Ovary (tissue), 7 donors: ENCODE measurements at regions not wholly inside any gene's neighbourhood (a gene's known extent, or its start where the extent isn't known, plus 50 kb on each side); places are given as distances from the start of the nearest gene placed in this dataset.

Experiments
- DNase-seq, 5 donors: peaks; one replicate each; pipeline ENCODE4 v3.0.0-alpha.2; 2019 to 2020
- H3K27ac ChIP-seq, 2 donors: fragments of 200-600 bp; one replicate each; pipeline versions ENCODE4 v1.5.1 to v1.8.0; 2019 to 2022
- H3K27me3 ChIP-seq: fragments of 200-600 bp; one replicate; pipeline ENCODE4 v1.8.0; 2022
- H3K36me3 ChIP-seq: fragments of 200-600 bp; sonication (generic); one replicate; pipeline ENCODE4 v1.5.1; 2019
- H3K4me1 ChIP-seq: one replicate; pipeline ENCODE4 v1.8.1; 2013; ENCODE audit warnings: mild to moderate bottlenecking, moderate library complexity; ENCODE audit not compliant: insufficient read depth
- H3K4me3 ChIP-seq: fragments of 200-600 bp; sonication (generic); one replicate; pipeline ENCODE4 v1.5.1; 2017
- H3K9me3 ChIP-seq, 2 donors: fragments of 200-600 bp in 1 of 2; sonication (generic) in 1 of 2; one replicate each; pipeline versions ENCODE4 v1.5.1 to v1.8.1; 2013 to 2019; ENCODE audit warnings: mild to moderate bottlenecking in 1 of 2, moderate library complexity in 1 of 2
- CTCF ChIP-seq, 3 donors: fragments of 450-650 bp in 2 of 3; fragments of 200-600 bp in 1 of 3; IDR thresholded peaks; one replicate each; pipeline versions ENCODE4 v1.5.1 to v1.8.0; 2016 to 2022; ENCODE audit warnings: antibody characterized with exemption in 3 of 3, mild to moderate bottlenecking in 1 of 3
- EP300 ChIP-seq: sonication (generic); formaldehyde crosslinking; IDR thresholded peaks from one replicate; pipeline ENCODE4 v1.6.1; 2017; ENCODE audit warnings: antibody characterized with exemption
- POLR2A ChIP-seq: fragments of 450-650 bp; IDR thresholded peaks from one replicate; pipeline ENCODE4 v1.6.1; 2017; ENCODE audit warnings: antibody characterized with exemption, mild to moderate bottlenecking, moderate library complexity
- WGBS, 3 donors: extraction: QIAGEN DNeasy Blood & Tissue Kit in 1 of 3; methylation state at CpG; one replicate each; pipeline versions ENCODE4 v1.1.5 to v1.1.7; 2013 to 2017; 5-methylcytosine and 5-hydroxymethylcytosine counted together
- intact Hi-C, 4 donors: fragments of 100-400 bp; cut with DNase I; formaldehyde crosslinking; loops; one replicate each; pipeline versions ENCODE4 v1.11.0 to v1.15.1; 2022 to 2023
- donor health status: DM: no; HTN: no; CAD: no; lungs with moderate emphysema.
- donor health status: DM: no; HTN: no; CAD: no.
- donor health status: Bipolar disorder and iron deficiency.
- donor health status: DM: no; HTN: no; CAD: no.
- donor health status: DM: yes; HTN: yes; CAD: no.

- Histone ChIP-seq H3K4me1 (peaks cover 2% of the 10 kb centered on the region), H3K27ac (no peak overlapping the region), H3K9me3 (no peaks in the 10 kb centered on the region), H3K36me3 (no peaks in the 10 kb centered on the region), H3K4me3 (no peak overlapping the region), H3K27me3 (no peaks in the 10 kb centered on the region)
- intact Hi-C loops = no loop called here
- no peak for TF ChIP-seq EP300
- no peak for TF ChIP-seq POLR2A
- no peak for TF ChIP-seq CTCF (IDR thresholded peaks at IDR 0.05)
- 47 to 53% (median 51%) methylated on average over 7 of the region's 7 CpGs for WGBS, 3 donors
- no peak for DNase-seq
These were observed 94.7 kb upstream of the L3MBTL4 start for GRCh38 chr18:6509417-6509816.

GRCh38 chr18:6509832-6510231 lies 95.1 kb upstream of the L3MBTL4 start:
- TF ChIP-seq POLR2A = no peak
- TF ChIP-seq CTCF (IDR thresholded peaks at IDR 0.05) = no peak
- no peak for TF ChIP-seq EP300
- Histone ChIP-seq H3K27ac (no peak overlapping the region), H3K4me3 (no peak overlapping the region), H3K9me3 (no peaks in the 10 kb centered on the region), H3K36me3 (no peaks in the 10 kb centered on the region), H3K27me3 (no peaks in the 10 kb centered on the region), H3K4me1 (peaks cover 2% of the 10 kb centered on the region)
- no peak for DNase-seq
- intact Hi-C loops = no loop called here
- 4 to 8% (median 7%) methylated on average over 2 of the region's 2 CpGs for WGBS, 3 donors

GRCh38 chr18:6520901-6521300 lies 106.2 kb upstream of the L3MBTL4 start:
- H3K36me3 ChIP-seq = no peaks in the 10 kb centered on the region
- no peaks in the 10 kb centered on the region for H3K27me3 ChIP-seq
- intact Hi-C loops = no loop called here
- H3K27ac ChIP-seq = no peak overlapping the region
- H3K4me3 ChIP-seq = no peak overlapping the region
- TF ChIP-seq POLR2A = no peak
- TF ChIP-seq CTCF (IDR thresholded peaks at IDR 0.05) = no peak
- TF ChIP-seq EP300 = no peak
- H3K9me3 ChIP-seq = no peaks in the 10 kb centered on the region
- DNase-seq = no peak
- no peaks in the 10 kb centered on the region for H3K4me1 ChIP-seq

- Histone ChIP-seq H3K27me3 (no peaks in the 10 kb centered on the region), H3K4me3 (no peak overlapping the region), H3K9me3 (no peaks in the 10 kb centered on the region), H3K4me1 (no peaks in the 10 kb centered on the region), H3K27ac (no peak overlapping the region), H3K36me3 (no peaks in the 10 kb centered on the region)
- intact Hi-C loops = no loop called here
- no peak for TF ChIP-seq POLR2A
- no peak for TF ChIP-seq CTCF (IDR thresholded peaks at IDR 0.05)
- no peak for TF ChIP-seq EP300
- no peak for DNase-seq
- WGBS, 3 donors = 57 to 92% (median 71%) methylated on average over 1 of the region's 1 CpG
These were observed 107.2 kb upstream of the L3MBTL4 start for GRCh38 chr18:6521803-6522418.
